ENCODE measurements at regions not wholly inside any gene's neighbourhood (a gene's known extent, or its start where the extent isn't known, plus 50 kb on each side); places are given as distances from the start of the nearest gene placed in this dataset.
"Not testable (repeated sequence)": the region's sequence is repeated elsewhere in the genome, so short reads cannot be mapped to it uniquely, and the experiment has no call there.

DNA sequence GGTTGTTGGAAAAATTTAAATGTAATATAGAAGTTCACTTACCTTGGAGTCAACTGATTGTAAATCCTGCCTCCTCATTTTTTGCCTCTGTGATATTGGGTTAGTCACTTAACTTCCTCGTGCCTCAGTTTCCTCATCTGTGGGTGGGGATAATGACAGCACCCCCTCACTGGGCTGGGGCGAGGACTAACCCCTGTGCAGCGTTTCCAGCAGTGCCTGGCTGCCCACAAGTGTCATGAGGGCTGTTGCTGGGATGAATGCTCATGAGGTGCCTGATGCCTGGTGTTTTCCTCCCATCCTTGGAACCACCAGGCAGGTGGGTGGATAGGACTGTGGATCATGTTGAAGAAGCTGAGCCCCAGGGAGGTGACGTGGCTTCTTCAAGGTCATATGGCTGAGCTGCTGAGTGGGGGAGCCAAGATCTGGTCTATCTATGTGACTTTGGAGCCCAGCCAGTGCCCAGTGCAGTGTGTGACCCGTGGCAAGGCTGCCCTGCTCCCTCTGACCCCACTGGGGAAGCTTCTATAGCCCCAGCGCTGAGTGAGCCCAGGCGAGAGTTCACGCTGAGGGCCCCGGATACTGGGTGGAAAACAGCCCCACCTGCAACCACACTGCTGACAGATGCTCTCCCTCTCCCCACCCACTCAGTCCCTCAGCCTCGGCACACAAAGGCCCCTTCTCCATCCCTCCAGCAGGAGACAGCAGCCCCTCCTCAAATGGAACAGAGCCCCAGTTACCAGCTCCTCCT, 446.0 kb downstream of the PTPRU start:
- DNase-seq, result no peak

DNA sequence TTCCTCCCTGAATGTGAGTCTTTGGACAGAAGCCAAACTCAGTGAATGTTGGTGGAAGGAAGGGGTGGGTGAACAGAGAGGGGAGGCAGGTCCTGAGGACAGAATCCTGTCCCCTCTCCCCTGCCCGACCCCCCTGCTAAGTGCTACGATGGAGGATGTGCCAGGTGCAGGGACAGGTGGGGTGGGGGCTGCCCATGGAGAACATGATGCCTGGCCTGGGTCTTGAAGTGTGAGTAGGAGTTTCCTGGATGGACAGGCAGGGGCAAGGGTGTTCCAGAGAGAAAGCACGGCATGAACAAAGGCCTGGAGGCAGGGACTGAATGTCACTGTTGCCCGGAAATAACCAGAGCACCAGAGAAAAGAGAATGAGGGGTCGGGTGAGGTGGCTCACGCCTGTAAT, 445.1 kb downstream of the PTPRU start:
- not testable (repeated sequence) for DNase-seq

DNA sequence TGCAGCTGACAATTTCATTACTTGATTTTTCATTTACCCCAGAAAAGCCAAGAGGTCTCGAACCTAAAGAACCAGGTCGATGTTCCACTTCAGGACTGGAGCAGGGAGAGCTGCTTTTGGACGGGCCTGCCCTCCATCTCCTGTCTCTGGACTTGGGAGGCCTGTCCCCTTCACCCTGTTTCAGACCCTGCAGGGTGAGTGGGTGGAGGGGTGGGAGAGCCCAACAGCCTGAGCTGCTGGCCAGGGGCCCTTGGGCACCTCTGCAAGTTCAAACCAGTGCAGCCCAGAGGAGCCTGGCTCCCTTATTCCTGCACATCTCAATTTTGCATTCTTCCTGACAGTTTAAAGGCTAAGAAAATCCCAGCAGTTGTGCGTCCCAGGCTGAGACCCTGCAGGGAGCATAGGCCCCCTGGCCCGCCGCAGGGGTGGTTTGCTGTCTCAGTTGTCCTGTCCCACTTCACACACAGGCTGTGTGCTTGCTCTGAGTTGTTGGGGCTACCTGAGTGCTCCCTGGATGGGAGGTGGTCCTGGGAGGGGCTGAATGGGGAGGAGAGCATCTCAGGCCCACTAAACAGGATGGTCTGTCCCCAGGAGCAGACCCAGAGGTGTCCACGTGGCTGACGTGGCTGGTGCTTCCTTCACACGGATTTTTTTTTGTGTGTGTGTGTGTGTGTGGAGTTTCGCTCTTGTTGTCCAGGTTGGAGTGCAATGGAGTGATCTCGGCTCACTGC, 443.7 kb downstream of the PTPRU start:
- DNase-seq, result no peak

DNA sequence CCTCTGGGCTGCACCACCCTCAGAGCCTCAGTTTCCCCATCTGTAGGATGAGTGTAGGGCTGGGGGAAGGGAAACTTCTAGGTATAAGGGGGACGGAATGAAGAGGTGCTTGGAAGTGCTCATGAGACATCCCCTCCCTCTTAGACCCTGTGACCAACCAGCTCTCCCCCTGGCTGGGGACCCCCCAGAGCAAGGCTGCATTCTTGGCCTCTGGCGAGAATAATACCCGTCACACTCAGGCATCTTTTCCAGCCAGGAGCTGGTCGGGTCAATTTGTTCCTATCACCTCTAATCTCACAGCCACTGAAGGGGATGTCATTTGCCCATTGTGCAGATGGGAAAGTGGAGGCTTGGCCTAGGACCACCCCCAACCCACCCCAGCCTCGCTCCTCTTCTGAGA, 443.0 kb downstream of the PTPRU start:
- DNase-seq, result no peak

DNA sequence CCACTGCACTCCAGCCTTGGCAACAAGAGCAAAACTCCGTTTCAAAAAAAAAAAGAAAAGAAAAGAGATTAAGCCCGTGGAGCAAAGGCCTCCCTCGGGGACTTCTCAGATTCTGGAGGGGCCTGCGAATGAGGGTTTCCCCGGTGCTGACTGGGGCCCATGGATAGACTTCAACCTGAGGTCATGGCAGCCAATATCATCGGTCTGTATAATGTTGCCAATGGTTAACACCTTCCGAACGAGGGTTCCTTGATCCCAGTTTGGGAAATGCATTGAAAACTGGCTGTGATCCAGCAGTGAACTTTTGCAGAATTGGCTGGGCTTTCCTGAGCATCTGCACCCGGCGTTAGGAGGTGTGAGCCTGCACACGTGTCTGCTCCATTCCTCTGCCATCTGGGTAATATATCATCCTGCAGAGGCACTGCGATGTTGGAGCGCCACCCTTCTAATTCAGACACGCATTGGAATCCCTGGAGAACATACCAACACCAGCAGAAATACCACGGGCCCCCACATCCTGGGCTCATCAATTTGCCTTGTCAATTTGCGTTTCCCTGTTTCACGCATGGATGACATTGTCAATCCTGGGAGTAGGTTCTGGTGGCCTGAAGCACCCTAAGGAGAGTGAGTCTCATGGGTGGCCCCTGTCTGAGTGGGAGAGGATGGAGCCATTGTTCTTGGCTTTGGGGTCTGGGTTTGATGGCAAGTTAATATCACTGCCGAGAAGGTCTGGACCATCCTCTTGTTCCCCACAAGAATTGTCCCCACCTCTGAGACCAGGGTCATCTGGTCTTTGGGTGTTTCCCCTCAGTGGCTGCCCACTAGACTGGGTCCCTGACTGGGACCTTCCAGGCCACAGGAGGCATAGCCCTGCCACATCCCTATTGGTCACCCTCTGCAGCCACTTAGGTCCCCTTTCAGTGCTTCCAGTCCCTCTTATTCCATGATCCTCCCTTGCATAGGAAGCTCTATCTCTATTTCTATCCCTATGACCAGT, 441.0 kb downstream of the PTPRU start:
- no peak for DNase-seq

DNA sequence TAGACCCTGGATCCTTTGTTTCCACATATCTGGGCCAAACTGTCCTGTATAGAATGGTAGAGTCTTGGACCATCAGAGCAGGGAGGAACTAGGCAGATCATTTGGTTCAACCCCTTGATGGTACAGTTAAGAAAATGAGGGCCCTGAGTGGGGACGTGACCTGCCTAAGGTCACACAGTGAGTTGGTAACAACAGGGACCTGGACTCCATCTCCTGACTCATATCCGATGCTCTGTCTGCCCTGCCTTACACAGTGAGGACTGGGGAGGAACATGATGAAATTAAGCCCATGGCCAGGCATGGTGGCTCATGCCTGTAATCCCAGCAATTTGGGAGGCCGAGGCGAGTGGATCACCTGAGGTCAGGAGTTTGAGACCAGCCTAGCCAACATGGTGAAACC, 440.2 kb downstream of the PTPRU start:
- no peak for DNase-seq

DNA sequence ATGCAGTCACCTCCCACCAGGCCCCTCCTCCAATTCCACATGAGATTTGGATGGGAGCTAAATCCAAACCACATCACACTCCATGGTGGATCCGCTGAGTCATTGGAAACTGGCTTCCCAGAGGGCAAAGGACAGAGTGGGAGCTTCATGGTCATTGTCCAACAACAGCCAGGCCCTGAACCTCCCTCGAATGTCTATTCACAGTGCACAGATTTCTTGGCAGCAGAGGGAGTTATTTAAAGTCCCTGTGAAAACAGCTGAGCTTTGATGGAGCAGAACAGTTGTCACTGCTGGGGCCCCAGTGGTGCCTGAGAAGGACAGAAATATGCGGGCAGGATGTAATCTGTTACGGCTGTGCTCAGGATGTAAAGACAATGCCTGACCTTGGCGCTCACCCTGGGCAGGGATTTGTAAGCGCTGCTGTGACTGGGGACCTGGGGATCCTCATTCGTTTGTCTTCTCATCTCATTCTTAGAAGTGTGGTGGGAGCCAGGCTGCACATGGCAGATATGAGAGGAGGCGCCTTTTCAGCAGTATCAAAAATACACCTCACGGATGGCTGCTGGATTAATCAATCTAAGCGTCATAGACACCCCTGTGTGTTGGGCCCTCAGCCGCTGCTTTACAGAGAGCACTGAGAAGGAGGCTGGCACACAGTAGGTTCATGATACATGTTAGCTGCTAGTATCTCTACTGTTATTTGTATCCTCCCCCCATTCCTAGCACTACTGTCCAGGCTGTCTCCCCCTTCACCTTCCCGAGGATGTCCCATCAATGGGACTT, 439.4 kb downstream of the PTPRU start:
- no peak for DNase-seq

DNA sequence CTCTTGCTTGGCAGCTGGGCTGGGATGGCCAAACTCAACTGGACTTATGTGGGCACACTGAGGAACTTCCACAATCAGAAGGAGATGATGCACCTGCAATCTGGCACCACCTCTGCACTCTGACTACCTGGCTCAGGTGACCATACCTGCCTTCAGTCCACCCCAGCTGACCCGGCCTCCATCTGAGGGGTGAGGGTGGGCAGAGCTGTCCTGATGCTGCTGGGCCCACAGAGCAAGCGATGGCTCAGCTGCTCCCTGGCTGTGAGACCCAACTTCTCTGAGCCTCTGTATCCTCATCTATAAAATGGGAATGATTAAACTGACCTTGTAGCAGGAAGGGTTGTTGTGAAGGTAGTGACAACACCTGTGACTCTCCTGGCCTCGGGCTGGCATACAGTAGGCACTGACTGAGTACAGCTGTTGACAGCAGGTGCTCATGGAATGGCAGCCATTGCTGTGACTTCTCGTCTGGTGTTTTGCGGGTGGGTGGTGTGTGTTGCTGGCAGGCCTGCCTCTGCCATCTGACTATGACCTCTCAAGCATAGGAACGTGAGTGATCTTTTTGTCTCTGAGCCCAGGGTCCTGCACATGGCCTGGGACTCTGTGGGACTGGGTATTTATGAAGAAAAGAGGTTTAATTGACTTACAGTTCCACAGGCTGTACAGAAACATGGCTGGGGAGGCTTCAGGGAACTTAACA, 438.5 kb downstream of the PTPRU start:
- DNase-seq, result no peak

DNA sequence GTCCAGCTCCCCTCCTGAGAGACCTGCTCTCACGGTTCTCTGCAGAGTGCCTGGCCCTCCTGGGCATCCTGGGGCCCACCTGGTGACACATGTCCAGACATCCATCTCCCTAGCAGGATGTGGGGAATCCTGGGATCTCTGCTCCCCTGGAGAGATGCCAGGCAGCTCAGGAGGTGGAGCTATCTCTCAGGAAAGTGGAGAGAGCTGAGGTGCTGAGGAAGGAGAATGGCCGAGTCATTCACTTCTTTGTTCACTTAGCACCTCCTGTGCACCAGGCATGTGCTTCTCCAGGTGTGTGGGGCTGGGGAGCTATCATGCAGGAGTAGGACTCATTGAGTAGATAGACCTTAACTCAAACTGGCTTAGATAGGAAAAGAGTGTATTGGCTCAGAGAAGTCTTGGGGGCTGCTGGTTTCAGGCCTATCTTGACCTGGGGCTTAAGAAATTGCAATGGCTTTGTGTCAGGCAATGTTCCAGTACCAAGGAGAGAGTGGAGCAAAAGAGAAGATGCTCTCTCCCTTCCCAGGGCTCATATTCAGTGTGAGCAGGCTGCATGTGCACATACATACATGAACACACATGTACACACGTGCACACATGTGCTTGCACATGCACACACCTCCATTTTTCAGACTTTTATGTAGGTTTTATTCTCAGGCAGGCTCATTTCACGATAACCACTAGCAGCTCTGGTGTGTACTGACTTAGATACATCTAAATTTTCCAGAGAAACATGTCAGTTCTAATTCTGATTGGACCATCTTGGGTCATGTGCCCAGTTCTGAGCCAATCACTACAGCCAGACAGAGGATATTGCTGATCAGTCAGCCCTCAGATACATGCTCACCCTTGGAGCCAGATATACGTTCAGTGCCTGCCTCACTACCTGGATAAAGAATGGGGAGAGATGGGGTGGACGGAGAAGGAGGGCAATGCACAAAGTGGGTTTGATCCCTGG, 437.6 kb downstream of the PTPRU start:
- DNase-seq, result no peak

DNA sequence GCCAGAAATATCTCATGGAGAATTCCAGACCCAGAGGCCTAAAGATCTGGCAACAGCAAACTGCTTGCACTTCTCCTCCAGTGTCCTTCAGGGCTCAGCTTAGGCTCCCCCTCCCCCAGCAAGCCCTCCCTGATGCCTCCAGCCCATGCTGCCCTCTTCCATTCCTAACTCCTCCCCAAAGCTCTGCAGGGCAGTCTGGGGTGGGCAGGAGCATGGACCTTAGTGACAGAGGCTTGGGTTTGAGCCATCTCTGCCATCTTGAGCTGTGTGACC, 436.8 kb downstream of the PTPRU start:
- DNase-seq, result no peak

DNA sequence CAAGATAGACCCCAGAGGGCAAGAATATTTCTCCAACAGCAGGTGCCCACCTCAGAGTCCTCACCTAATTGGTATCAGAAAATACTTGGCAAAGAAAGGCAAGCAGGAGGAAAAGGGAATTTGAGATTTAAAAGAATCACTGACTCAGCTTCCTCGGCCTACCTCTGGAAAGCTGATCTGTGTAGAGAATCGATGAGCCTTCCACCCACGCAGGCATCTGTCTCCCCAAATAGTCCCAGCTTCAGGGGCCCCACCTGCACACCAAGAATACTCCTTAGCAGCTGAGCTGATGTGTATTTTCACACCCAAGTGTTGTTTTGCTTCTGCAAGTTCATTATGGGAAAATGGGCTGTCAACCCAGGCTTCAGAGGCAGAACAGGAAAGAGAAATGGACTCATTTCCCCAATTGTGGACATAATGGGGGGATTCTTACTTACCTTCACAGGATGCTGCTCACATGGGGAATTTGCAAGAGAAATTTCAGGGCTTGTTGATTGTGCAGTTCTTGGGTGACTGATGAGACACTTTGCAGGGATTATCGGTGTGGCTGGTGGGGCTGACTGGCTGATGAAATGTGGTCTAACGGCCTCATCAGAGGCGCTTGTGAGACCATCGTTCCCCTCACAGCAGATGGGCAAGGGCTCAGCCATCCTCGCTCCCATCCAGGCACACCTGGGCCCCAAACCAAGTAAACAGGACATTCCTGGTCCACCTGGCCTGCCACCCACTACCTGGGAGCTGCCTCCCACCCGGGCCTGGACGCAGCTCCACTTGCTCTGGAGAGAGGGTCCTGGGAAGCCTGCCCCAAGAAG, 436.3 kb downstream of the PTPRU start:
- no peak for DNase-seq

DNA sequence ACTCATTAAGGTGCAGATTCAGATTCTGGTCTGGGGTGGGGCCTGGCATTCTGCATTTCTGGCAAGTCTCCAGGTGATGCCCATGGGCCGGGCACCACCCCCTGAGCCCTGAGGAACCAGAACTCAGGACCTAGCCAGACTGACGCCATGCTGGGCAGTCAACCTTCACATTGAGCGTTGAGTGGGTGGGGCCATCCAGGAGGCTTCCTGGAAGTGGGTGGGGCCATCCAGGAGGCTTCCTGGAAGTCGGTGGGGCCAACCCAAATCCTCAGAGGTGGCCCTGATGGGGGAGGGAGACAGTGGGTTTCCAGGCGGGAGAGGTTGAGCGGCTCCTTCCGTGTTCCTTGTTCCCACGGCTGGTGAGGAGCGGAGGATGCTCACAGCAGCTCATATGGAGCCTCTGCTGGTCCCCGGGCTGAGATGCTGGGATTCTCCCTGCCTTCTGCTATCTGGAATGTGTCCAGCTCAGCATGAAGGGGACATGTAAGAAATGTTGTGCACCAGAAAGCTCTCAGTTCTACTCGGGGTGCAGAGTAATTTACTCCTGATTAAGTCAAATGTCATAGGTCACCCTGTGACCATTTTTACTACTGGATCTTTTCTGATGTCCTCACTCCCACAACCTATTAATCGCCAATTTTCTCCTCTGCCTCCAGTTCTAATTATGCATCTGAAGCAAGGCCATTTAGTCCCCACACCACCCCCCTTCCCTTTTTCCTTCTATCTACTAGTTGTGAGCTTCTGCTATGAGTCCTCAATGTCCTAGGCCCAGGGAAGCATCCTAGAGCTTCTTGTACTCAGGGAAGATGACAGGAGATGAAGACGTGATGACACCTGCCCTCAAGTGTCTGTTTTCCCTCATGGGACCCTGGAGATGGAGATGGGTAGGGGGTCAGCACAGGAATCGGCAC, 435.4 kb downstream of the PTPRU start:
- no peak for DNase-seq

DNA sequence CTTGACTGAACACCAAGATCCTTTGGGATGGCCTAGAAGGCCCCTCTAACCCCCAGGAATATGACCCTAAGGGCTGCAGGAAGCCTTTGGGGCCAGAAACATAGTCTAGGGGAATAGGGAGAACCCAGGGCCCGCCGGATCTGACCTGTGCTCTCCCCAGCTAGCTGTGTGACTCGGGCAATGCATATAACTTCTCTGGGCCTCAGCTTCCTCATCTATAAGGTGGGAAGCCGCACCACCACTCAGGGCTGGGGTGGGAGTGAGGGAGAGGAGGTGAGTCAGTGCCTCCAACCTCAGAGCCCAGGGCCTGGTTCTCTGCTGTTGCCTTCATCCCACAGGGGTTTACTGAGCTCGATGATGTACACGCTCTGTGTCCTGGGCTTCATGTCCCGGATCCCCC, 434.4 kb downstream of the PTPRU start:
- DNase-seq, result no peak

DNA sequence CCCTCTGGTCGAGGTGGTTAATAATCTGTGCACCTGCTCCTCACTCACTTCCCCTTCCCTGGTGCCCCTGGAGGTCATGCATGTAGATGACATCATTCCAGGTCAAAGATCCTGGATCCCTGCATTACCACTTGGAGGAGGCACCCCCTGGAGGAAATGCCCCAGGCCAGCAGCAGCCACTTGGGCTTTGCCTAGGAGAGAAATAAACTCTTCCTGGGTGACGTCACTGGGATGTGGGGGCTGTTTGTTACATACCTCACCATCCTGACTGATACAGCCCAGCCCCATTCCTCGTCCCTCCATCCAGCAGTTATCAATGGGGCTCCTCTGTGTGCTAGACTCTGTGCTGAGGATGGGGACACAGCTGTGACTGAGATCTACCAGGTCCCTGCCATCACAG, 433.6 kb downstream of the PTPRU start:
- no peak for DNase-seq

DNA sequence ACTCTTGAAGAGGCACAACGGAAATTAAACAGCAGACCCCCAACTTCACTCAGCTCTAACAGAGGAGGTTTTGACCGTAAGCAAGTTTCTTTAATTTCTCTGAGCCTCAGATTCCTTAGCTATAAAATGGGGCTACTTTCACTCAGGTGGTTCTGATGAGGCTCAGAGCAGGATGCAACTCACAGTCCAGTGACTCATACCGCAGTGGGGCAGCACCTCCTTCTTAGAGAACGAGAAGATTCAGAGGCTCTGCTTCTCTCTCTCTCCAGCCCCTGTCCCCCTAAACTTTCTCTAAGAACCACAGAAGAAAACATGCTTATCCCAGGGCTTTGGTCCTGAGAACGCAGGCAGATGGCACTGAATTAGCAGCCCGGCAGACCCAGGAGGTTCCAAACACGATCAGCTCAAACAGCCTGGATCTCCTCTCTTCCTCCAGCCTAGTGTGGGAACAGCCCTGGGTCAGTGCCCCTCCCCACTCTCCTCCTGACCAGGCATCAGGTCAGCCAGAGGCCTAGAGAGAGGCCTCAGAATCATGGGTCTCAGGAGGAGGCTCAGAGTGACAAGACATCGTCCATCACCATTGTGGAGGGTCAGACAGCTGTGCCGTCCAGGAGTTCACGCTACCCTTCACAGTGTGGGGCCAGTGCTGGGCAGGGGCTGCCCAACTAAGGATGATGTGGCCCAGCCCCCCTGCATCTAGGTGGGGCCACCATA, 433.0 kb downstream of the PTPRU start:
- no peak for DNase-seq

DNA sequence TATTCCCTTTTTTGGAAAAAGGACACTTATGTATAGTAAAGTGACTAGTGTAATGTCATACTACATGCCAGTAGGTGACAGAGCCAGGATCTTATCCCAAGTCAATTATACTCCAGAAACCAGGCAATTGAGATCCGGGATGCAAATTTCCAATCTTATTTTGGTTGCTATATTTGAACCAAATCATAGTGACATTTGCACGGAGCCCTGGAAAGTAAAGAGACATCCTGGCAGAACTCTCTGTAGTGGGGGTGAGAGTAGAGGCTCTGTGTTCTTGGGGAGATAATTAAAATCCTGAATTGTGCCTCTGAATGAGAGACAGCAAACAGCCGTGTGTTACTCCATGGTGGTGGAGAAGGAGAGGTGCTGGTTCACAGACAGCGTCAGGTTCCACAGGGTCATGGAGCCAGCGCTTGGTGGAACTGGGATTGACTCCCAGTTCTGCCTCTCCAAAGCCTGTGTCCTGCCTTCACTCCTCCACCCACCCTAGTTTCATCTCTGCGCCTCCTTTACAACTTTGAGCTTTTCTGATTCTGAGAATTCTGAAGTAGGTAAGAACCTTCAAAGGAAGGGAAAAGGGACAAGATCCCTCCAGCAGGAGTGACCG, 432.3 kb downstream of the PTPRU start:
- no peak for DNase-seq

DNA sequence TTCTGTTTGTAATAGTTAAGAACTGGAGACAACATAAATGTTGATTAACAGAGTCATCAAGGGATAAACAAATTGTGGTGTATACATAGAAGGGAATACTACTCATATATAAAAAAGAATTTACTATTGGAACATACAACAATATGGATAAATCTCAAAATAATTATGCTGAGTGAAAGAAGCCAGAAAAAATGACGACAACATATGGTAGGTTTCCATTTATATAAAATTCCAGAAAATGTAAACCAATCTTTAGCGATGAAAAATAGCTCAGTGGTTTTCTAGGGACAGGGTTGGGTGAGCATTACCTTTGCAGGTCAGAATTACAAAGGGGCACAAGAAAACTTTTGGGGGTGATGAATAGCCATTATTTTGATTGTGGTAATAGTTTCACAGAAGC, 431.6 kb downstream of the PTPRU start:
- no peak for DNase-seq

DNA sequence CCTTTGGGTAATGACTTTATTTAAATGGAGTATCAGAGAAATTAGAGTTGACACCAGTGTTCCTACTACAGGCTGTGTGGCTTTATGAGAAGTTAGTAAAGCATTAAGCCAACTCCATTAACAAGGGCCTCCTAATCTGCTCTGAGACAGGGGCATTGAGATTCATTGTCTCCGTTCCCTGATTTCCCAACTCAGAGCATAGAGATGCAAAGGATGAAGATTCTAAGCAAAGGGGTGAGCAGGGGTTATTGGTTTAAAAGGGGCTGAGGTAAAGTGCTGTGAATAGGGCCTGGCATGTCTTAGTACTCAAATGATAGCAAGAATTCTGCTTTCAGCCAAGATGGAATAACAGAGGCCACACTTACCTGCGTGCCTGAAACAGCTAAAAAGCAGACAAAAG, 428.4 kb downstream of the PTPRU start:
- no peak for DNase-seq

Measured in CD4-positive, alpha-beta T cell treated with Interleukin-17A for 1 hour (primary cell).